Activated naive CD8-positive, alpha-beta T cell treated with anti-CD3 and anti-CD28 coated beads, Interleukin-2, amount 50 U/mL, for 24 hours (primary cell): ENCODE measurements at regions not wholly inside any gene's neighbourhood (a gene's known extent, or its start where the extent isn't known, plus 50 kb on each side); places are given as distances from the start of the nearest gene placed in this dataset.

Experiments
- ATAC-seq: fragments of 150-1000 bp; cut with Tn5 transposase; one replicate; pipeline ENCODE4 v1.10.0; 2021
- DNase-seq: peaks from one replicate; pipeline ENCODE4 v3.0.0; 2021
- H3K27ac Mint-ChIP-seq: one replicate; pipeline ENCODE4 v1.8.0; 2021; ENCODE audit warnings: mild to moderate bottlenecking, mixed read lengths
- H3K27me3 Mint-ChIP-seq: one replicate; pipeline ENCODE4 v1.8.0; 2021; ENCODE audit warnings: mixed read lengths
- H3K36me3 Mint-ChIP-seq: one replicate; pipeline ENCODE4 v1.8.0; 2021; ENCODE audit warnings: low read depth, mixed read lengths
- H3K4me1 Mint-ChIP-seq: one replicate; pipeline ENCODE4 v1.8.0; 2021; ENCODE audit warnings: mixed read lengths
- H3K4me3 Mint-ChIP-seq: one replicate; pipeline ENCODE4 v1.8.0; 2021; ENCODE audit warnings: mild to moderate bottlenecking, moderate library complexity, mixed read lengths
- H3K9me3 Mint-ChIP-seq: one replicate; pipeline ENCODE4 v1.8.0; 2021; ENCODE audit warnings: mixed read lengths

DNA sequence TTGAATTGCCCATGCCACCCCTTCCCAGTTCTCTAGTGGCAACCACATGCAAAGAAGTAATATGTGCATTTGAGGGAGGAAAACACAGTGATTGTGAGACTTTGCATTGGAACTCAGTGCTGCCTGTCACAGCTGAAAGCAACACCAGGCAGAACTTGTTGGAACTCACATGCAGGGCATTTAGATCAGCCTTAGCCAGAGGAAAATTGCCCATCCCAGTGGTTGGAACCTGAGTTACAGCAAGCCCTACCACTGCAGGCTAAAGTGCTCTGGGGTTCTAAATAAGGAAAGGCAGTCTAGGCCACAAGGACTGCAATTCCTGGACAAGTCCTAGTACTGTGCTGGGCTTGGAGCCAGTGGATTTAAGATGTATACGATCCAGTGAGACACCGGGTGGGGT lies 245.3 kb upstream of the UFL1 start:
- H3K4me1 Mint-ChIP-seq = no peaks in the 10 kb centered on the region
- no peak overlapping the region for H3K4me3 Mint-ChIP-seq
- H3K36me3 Mint-ChIP-seq = no peaks in the 10 kb centered on the region
- no peaks in the 10 kb centered on the region for H3K27me3 Mint-ChIP-seq
- DNase-seq = no peak
- H3K9me3 Mint-ChIP-seq = peaks cover 11% of the 10 kb centered on the region
- H3K27ac Mint-ChIP-seq = no peak overlapping the region
- no peak for ATAC-seq

DNA sequence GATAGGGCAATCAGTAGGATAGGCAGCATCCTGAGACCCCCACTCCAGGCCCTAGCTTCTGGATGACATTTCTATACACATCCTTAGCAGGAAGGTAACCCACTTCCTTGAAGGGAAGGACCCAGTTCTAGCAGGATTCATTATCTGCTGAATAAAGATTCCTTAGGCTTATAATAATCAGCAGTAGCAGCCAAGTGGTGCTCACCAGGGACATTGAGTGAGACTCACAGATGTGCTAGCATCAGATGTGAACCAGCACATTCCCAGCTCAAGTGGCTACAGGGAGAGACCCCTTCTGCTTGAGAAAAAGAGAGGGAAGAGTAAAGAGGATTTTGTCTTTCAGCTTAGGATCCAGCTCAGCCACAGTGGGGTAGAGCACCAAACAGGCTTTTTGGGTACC lies 244.8 kb upstream of the UFL1 start:
- Mint-ChIP-seq H3K4me1 (no peaks in the 10 kb centered on the region), H3K4me3 (no peak overlapping the region), H3K27me3 (no peaks in the 10 kb centered on the region), H3K36me3 (no peaks in the 10 kb centered on the region), H3K9me3 (peaks cover 8% of the 10 kb centered on the region), H3K27ac (no peak overlapping the region)
- DNase-seq (no peak), ATAC-seq (no peak)

DNA sequence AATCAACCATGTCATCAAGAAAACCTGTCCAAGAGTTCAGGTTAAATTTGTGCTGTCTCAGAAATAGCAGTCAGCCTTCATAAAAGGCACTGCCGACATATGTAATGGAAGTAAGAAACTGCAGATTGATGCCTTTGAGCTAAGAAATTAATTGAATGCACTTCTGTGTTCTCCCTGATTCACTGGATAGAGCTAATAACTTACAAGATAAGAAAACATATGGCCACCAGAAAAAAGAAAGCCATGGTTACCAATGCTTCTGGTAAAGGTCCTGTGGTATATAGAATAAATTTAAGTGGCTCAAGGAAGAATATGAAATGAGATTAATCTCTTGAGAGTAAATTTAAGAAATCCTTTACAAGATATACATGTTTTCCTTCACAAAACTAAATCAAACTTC lies 242.5 kb upstream of the UFL1 start:
- no peaks in the 10 kb centered on the region for H3K4me1 Mint-ChIP-seq
- DNase-seq (no peak), ATAC-seq (no peak)
- H3K27ac Mint-ChIP-seq = no peak overlapping the region
- no peaks in the 10 kb centered on the region for H3K9me3 Mint-ChIP-seq
- H3K27me3 Mint-ChIP-seq = no peaks in the 10 kb centered on the region
- H3K36me3 Mint-ChIP-seq = no peaks in the 10 kb centered on the region
- H3K4me3 Mint-ChIP-seq = no peak overlapping the region

DNA sequence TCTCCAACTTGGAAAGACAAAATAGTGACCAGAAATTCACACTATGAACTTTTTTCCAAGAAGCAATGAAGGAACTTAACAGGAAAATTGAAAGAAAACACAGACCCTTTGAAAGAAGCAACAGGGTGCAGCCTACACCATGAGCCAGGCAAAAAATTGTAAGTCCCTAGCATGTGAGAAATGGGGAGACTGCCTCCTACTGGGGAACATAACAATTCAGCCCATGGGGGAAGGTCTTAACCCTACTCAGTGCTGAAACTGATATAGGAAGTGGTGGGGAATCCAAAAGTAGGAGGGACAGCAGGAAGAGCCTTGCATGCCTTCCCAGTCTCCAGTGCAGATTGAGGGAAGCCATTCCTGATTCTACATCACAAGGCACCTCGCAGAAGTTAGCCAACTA lies 235.1 kb upstream of the UFL1 start:
- H3K4me1 Mint-ChIP-seq = no peaks in the 10 kb centered on the region
- no peaks in the 10 kb centered on the region for H3K9me3 Mint-ChIP-seq
- H3K4me3 Mint-ChIP-seq = no peak overlapping the region
- H3K27ac Mint-ChIP-seq = no peak overlapping the region
- DNase-seq = no peak
- ATAC-seq = no peak
- H3K27me3 Mint-ChIP-seq = peaks cover 9% of the 10 kb centered on the region
- no peaks in the 10 kb centered on the region for H3K36me3 Mint-ChIP-seq

DNA sequence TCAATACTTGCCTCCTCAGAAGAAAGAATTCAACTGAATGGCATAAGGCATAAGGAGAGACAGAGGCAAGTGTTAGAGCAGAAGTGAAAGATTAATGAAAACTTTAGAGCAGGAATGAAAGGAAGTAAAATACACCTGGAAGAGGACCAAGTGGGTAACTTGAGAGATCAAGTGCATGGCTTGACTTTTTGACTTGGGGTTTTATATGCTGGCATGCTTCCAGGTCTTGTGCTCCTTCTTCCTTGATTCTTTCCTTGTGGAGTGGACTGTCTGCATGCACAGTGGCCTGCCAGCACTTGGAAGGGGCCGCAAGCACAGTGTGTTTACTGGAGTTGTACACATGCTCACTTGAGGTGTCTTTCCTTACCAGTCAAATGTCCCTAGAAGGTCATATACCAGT lies 222.1 kb upstream of the UFL1 start:
- Mint-ChIP-seq H3K4me1 (no peaks in the 10 kb centered on the region), H3K36me3 (no peaks in the 10 kb centered on the region), H3K9me3 (peaks cover 3% of the 10 kb centered on the region), H3K27me3 (no peaks in the 10 kb centered on the region), H3K27ac (no peak overlapping the region), H3K4me3 (no peak overlapping the region)
- ATAC-seq (no peak), DNase-seq (no peak)

DNA sequence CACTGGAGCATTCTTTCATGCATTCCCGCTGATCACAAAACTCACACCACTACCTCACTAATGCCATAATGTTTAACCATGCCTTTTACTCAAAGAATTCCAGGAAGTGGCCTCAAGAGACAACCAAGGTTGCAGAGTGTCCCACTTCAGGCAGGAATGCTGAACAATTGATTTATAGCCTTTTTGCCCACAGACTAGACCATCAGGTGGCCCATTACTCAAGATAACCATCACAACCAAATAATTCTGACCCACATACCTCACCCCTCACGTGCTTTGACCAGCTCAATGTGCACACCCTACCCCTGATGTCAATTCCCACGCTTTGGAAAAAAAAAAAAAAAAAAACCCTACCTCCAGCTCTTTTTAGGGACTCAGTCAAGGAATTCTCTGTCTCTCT lies 220.6 kb upstream of the UFL1 start:
- Mint-ChIP-seq H3K4me1 (no peaks in the 10 kb centered on the region), H3K36me3 (no peaks in the 10 kb centered on the region), H3K9me3 (no peaks in the 10 kb centered on the region), H3K27me3 (no peaks in the 10 kb centered on the region), H3K27ac (no peak overlapping the region), H3K4me3 (no peak overlapping the region)
- ATAC-seq = no peak
- DNase-seq = no peak

DNA sequence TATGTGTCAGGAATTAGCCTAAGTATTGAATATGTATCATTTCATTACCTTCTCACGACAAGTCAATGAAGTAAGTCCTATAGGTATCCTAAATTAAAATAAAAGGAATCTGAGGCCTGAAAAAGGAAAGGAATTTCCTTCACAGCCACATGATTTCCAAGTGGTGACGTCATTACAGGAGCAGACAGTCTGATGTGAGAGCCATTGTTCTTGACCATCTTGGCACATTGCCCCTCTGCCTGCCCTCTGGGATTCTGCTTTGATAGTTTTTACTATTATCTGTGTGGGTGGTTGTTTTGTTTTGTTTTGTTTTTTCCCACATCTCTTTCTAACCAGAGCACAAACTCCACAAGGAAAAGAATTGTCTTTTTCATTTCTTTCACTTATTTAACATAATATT lies 219.8 kb upstream of the UFL1 start:
- ATAC-seq (no peak), DNase-seq (no peak)
- no peak overlapping the region for H3K27ac Mint-ChIP-seq
- H3K27me3 Mint-ChIP-seq = no peaks in the 10 kb centered on the region
- no peaks in the 10 kb centered on the region for H3K36me3 Mint-ChIP-seq
- H3K4me1 Mint-ChIP-seq = no peaks in the 10 kb centered on the region
- no peaks in the 10 kb centered on the region for H3K9me3 Mint-ChIP-seq
- H3K4me3 Mint-ChIP-seq = no peak overlapping the region

DNA sequence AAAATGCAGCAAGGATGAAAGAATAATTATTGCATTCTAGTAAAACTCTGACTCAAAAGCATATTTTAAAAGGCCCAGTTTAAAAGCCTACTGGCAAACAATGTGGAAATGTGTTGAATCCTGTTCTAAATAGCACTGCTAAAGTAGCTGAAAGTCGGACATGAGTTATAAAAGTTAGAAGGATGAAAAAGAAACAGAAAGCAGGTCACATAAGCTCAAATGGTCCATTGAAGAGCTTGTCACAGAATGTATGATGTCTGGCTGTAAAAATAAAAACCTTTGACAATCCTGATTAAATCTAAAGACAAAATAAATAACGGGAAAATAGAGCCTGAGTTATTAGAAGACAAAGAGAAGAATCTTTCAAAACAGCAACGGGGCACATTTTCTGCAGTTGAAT lies 218.6 kb upstream of the UFL1 start:
- Mint-ChIP-seq H3K27ac (no peak overlapping the region), H3K4me1 (no peaks in the 10 kb centered on the region), H3K27me3 (no peaks in the 10 kb centered on the region), H3K9me3 (no peaks in the 10 kb centered on the region), H3K4me3 (no peak overlapping the region), H3K36me3 (no peaks in the 10 kb centered on the region)
- ATAC-seq (no peak), DNase-seq (no peak)

DNA sequence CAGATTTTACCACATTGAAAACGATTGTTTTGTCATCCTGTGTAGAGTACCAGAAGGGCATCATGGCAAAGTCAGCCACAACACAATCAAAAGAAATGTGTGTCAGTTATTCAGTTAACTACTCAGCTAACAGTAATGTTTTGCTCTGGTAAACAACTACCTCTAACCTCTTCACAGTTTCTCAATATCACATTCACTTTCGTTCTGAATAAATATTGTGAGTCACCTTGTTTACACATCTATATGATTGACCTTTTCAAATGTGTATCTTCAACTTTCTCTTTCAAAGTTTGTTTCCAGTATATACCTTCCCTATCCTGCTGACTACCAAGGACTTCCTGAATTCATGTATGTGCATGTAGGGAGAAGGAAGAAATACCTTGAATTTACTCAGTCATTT lies 216.6 kb upstream of the UFL1 start:
- Mint-ChIP-seq H3K27ac (no peak overlapping the region), H3K4me1 (no peaks in the 10 kb centered on the region), H3K36me3 (no peaks in the 10 kb centered on the region), H3K9me3 (no peaks in the 10 kb centered on the region), H3K4me3 (no peak overlapping the region), H3K27me3 (no peaks in the 10 kb centered on the region)
- DNase-seq = no peak
- ATAC-seq = peak; percentile 40

DNA sequence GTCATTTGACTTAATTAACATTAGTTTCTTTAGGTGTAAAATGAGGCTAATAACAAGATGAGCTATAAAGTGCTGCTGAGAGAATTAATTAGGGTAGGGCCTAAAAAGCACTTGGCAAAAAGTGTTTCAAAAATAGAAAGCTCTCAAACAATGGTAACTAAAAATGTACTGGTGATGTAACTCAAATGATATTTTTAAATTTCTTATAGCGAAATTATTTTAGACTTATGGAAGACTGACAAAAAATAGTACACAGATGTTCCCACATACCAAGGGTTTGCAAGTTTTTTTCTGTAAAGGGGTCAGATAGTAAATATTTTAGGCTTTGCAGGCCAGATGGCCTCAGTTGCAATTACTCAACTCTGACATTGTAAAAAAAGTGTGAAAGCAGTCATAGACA lies 190.7 kb upstream of the UFL1 start:
- Mint-ChIP-seq H3K4me1 (no peaks in the 10 kb centered on the region), H3K9me3 (no peaks in the 10 kb centered on the region), H3K4me3 (no peak overlapping the region), H3K27ac (no peak overlapping the region), H3K27me3 (no peaks in the 10 kb centered on the region), H3K36me3 (no peaks in the 10 kb centered on the region)
- ATAC-seq (no peak), DNase-seq (no peak)

DNA sequence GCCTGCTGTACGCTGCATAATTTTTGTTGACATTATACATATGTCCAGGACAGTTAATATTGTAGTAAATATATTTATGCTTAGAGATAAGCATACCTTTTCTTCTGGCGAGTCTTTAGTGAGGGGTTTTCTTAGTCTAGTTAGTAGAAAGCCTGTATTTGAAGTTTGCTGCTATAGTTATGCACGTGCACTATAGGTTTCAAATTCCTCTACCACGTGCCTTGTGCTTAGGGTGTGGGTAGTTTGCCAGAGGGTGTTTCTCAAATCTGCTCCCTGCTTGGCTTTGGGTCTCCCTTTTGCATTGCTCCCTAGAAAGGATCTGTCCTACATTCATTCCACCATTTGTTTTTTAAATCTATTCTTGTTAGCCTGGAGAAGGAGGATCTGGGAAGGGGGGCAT lies 181.4 kb upstream of the UFL1 start:
- ATAC-seq (no peak), DNase-seq (no peak)
- H3K4me3 Mint-ChIP-seq = no peak overlapping the region
- peaks cover 2% of the 10 kb centered on the region for H3K27me3 Mint-ChIP-seq
- H3K9me3 Mint-ChIP-seq = peaks cover 12% of the 10 kb centered on the region
- H3K27ac Mint-ChIP-seq = no peak overlapping the region
- H3K36me3 Mint-ChIP-seq = no peaks in the 10 kb centered on the region
- no peaks in the 10 kb centered on the region for H3K4me1 Mint-ChIP-seq

DNA sequence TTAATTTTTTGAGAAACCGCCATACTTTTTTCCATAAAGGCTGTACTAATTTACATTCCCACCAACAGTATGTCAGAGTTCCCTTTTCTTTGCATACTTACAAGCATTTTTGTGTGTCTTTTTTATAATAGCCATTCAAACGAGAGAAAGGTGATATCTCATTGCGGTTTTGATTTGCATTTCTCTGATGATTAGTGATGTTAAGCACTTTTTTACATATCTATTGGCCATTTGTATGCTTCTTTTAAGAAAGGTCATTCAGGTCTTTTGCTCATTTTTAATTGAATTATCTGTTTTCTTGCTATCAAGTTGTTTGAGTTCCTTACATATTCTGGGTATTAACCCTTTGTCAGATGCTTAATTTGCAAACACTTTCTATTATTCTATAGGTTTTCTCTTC lies 176.1 kb upstream of the UFL1 start:
- H3K27ac Mint-ChIP-seq = no peak overlapping the region
- peaks cover 8% of the 10 kb centered on the region for H3K9me3 Mint-ChIP-seq
- ATAC-seq = no peak

DNA sequence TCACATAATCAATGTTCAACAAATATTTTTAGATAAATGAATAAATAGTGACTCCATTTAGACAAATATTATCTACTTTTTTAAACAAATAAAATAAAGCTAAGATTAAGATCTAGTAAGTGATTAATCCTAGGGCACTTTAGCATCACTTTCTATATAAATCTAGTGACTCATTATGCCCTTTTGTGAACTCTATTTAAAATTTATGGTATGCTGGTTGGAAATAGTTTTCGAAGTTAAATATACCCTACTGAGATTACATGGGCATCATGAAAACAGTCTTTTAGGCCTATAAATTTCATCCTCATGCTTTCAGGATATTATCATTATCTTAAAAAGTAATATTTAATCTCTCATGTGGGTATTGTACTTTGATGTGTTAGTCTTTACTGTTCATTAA lies 140.4 kb upstream of the UFL1 start:
- ATAC-seq (no peak), DNase-seq (no peak)
- no peaks in the 10 kb centered on the region for H3K4me1 Mint-ChIP-seq
- no peaks in the 10 kb centered on the region for H3K36me3 Mint-ChIP-seq
- H3K9me3 Mint-ChIP-seq = no peaks in the 10 kb centered on the region
- H3K27ac Mint-ChIP-seq = no peak overlapping the region
- no peak overlapping the region for H3K4me3 Mint-ChIP-seq
- H3K27me3 Mint-ChIP-seq = peaks cover 3% of the 10 kb centered on the region

More for the DNA sequence above, 176.1 kb upstream of the UFL1 start:
- DNase-seq = no peak
- no peaks in the 10 kb centered on the region for H3K4me1 Mint-ChIP-seq
- H3K4me3 Mint-ChIP-seq = no peak overlapping the region
- H3K27me3 Mint-ChIP-seq = peaks cover 2% of the 10 kb centered on the region
- no peaks in the 10 kb centered on the region for H3K36me3 Mint-ChIP-seq

DNA sequence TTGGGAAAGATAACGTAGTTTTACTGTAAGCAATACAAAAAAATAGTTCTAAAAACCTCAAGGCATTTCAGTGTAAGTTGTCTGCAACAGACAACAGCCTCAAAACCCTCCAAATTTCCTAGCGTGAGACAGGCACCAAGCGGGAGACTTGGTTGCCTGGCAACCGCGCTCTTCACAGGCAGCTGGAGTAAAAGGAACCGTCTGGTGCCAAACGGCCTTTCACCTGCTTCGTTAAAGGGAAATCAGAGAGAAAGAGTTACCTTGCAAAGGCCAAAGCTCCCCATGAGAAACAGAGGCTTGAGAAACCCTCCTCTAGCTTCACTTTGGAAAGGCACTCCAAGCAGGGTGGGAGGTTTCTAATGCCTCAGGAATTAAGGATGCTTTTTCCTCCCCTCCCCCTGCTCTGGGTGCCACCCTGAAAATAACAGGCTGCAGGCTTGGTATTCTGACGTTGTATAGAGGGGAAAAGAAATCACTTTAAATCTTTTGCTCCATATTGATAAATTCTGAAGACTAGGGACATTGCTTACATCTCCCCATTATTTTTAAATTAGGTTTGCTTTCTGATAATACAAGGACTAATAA lies 129.7 kb upstream of the UFL1 start:
- H3K36me3 Mint-ChIP-seq = no peaks in the 10 kb centered on the region
- H3K4me1 Mint-ChIP-seq = peaks cover 2% of the 10 kb centered on the region
- no peaks in the 10 kb centered on the region for H3K9me3 Mint-ChIP-seq
- H3K27ac Mint-ChIP-seq = no peak overlapping the region
- no peak overlapping the region for H3K4me3 Mint-ChIP-seq
- H3K27me3 Mint-ChIP-seq = peaks cover 7% of the 10 kb centered on the region
- peak; percentile 2 for DNase-seq
- ATAC-seq = no peak

DNA sequence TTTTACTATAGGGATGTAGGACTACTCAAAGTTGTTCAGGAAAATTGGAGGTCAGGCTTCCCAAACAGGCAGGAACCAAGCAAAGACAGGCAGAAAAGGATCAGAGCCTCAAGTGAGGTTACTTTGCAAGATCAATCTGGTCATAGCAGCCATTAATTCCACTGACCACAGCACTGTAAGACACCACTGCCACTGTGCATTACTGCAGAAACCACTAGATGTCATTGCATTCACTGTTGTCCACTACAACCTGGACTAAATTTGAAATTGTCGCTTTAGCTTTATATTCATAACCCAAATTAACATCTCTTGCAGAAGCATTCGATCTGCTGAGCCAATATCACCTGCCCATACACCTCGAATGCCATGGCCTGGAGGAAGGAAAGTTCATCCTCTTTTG lies 126.9 kb upstream of the UFL1 start:
- Mint-ChIP-seq H3K27me3 (peaks cover 7% of the 10 kb centered on the region), H3K4me1 (peaks cover 2% of the 10 kb centered on the region), H3K36me3 (no peaks in the 10 kb centered on the region), H3K9me3 (no peaks in the 10 kb centered on the region), H3K27ac (no peak overlapping the region), H3K4me3 (no peak overlapping the region)
- DNase-seq (no peak), ATAC-seq (no peak)

DNA sequence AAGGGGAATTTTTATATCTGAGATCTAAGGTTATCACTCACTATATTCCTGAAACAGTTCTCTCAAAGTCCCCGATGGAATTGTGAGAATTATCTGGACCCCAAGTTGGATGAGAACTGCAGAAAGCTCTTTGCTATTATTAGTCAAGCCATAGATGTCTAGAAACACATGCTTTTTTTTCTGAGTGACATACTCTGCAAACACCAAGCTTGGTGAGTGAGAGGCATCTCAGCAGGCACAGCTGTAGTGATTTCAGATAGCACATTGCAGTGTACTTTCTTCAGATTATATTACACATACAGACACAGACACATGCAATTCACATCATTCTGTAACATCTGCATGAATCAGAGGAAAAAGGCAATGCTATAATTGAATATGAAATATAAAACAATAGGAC lies 111.1 kb upstream of the UFL1 start:
- no peaks in the 10 kb centered on the region for H3K4me1 Mint-ChIP-seq
- no peak overlapping the region for H3K4me3 Mint-ChIP-seq
- no peak overlapping the region for H3K27ac Mint-ChIP-seq
- no peak for DNase-seq
- H3K9me3 Mint-ChIP-seq = no peaks in the 10 kb centered on the region
- ATAC-seq = no peak
- peaks cover 2% of the 10 kb centered on the region for H3K27me3 Mint-ChIP-seq
- H3K36me3 Mint-ChIP-seq = no peaks in the 10 kb centered on the region
